HG03139 (cell line): ENCODE measurements at regions not wholly inside any gene's neighbourhood (a gene's known extent, or its start where the extent isn't known, plus 50 kb on each side); places are given as distances from the start of the nearest gene placed in this dataset.
A peak's percentile ranks its signal among the peaks of the same experiment; 100 is the strongest.
"Not testable (repeated sequence)": the region's sequence is repeated elsewhere in the genome, so short reads cannot be mapped to it uniquely, and the experiment has no call there.

Experiments
- ATAC-seq: cut with Tn5 transposase; IDR thresholded peaks from one replicate; pipeline ENCODE4 v1.9.1; 2021; ENCODE audit not compliant: unreplicated experiment

DNA sequence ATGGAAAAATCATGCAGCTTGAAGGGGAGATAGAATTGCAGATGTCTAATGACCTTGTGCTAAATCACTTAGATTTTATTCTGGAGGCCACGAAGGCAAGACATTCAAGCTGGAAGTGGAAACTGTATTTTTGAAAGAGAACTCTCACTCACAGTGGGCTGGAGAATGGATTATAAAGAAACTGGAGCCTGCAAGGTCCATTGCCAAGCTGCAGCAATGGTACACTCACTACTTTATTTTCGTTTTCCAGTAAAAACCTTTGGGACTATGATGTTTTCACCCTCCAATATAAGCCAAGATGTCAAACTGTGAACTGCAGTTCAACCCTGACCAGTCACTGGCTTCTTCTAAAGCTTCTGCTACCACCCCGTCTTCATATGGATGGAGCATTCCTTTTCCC lies 62.0 kb downstream of the SKIDA1 start:
- no peak for ATAC-seq

DNA sequence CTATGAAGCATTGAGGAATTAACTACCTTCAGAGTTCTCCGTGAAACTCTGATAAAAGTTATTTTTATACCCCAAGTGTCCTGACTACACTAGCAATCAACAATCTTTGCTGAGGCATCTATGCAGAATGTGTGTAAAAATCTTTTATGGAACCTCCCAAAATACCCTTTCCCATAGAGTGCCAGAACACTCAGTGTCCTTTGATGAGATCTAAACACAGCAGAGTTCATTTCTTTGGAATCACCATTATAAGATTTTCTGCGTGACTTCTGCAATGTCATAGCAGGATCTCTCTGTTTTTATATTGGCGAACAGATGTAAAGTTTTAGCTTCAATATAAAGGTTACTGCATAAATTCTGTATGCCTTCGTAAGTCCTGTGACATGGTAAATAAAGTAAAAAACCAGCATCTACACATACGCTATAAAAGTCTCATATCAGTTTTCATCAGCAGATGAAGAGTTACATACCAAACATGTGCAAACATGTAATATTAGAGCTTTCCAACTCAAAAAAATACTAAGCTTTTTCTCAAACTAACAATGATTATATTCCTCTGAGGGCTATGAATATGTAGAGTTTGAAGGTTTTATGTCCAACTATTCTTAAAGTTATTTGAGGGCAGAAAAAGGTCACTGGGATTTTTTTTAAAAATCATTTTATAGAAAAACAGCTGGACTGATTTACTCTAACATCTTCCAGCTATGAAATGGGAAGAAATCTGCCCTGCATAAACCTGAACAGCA lies 67.2 kb downstream of the SKIDA1 start:
- no peak for ATAC-seq

DNA sequence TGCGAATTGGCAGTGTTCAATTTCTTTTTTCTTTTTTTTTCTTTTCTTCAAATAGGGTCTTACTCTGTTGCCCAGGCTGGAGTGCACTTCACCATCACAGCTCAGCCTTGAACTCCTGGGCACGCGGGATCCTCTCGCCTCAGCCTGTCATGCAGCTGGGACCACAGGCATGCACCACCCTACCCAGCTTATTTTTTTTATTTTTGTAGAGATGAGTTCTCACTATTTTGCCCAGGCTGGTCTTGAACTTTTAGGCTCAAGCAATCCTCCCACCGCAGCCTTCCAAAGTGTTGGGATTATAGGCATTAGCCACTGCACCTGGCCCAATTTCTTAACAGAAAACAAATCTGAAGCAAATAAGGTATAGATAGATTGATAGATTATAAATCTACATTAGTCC lies 69.3 kb downstream of the SKIDA1 start:
- no peak for ATAC-seq

DNA sequence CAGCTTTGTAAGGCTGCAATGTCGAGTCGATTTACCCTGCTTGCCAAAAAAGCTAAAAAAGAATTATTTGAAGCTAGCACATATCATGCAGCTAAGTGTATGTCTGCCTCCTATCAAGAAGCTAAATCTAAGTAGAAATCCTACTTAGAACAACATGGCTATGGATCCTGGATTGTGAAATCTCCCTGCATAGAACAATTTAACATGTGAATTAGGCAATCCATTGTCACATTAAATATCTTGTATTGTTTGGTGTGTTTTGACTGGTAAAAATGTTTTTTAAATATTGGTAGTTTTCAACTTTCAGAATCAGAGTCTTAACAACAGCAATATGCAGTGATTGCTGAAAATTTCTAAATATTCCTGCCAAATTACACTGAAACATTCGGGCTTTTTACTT lies 73.3 kb downstream of the SKIDA1 start:
- no peak for ATAC-seq

DNA sequence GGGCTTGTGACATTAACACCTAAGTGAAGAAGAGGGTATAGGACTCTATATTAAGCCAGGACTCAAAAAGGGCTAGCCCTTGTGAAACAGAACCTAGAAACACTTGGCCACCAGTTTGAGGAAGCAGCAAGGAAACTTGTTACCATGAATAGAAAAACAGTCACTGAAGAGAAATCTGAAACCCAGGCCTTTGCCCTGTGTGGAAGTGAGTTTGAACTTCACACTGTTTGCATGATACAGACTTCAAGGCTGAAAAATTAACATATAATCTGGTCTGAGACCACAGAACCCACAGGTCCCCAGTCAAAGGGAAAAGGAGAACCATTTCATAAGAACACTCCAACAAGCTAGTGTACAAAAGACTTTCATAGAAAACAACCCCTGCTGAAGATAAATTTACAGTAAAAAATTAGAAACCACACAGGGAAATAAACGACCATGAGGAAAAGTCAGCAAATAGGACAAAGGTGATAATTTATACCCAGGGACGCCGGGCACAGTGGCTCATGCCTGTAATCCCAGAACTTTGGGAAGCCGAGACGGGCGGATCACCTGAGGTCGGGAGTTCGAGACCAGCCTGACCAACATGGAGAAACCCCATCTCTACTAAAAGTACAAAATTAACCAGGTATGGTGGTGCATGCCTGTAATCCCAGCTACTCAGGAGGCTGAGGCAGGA lies 76.1 kb downstream of the SKIDA1 start:
- peak; percentile 82 for ATAC-seq

DNA sequence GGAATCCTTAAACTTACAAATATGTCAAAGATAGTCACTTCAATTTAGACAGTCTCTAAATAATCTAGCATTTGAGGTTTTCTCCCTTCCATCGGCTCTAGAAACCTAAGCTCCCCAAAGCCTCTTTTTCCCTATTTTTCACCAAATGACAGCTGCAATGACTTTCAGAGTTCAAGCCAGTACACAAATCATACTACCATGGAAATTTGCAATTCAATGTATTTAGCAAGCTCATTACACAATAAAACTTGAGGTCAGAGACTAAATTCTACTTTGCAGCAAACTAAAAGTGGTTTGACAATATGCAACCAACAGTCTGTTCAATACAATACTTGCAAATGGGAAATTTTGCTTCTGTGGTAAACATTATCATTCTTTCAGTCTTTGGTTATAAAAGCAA lies 80.3 kb downstream of the SKIDA1 start:
- no peak for ATAC-seq

DNA sequence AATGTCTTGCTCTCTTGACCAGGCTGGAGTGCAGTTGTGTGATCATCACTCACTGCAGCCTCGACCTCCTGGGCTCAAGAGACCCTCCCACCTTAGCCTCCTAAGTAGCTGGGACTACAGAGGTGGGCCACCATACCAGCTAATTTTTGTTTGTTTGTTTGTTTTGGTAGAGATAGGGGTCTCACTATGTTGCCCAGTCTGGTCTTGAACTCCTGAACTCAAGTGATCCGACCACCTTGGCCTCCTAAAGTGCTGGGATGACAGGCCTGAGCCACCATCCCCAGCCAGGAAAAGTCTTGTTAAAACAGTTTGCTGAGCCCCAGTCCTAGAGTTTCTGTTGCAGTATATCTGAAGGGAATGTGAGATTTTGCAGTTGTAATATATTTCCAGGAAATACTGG lies 83.9 kb downstream of the SKIDA1 start:
- no peak for ATAC-seq

DNA sequence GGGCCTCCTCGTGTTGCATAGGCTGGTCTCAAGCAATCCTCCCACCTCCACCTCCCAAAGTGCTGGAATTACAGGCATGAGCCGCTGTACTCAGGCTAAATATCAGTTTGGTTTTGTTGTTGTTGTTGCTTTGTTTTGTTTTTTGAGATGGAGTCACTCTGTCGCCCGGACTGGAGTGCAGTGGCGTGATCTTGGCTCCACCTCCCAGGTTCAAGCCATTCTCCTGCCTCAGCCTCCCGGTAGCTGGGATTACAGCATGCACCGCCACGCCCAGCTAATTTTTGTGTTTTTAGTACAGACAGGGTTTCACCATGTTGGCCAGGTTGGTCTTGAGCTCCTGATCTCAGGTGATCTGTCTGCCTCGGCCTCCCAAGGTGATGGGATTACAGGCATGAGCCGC lies 86.6 kb downstream of the SKIDA1 start:
- ATAC-seq, result not testable (repeated sequence)

DNA sequence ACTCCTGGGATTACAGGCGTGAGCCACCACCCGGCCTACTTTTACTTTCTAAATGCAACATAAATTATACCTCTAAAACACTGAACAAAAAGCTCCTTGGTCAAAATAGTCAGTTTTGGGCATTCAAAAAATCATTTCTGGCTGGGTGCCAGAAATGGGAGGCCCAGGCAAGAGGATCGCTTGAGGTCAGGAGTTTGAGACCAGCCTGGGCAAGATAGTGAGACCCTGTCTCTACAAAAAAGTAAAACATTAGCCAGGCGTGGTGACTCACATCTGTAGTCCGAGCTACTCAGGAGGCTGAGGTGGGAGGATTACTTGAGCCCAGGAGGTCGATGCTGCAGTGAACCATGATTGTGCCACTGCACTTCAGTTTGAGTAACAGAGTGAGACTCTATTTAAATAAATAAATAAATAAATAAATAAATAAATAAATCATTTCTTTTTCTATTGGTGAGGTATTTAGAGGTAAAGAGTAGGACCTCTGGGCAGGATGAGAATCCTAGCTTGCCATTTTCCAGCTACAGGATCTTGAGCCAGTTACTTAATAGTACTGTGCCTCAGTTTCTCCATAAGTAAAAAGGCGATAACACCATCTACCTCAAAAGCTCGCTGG lies 87.6 kb downstream of the SKIDA1 start:
- no peak for ATAC-seq

DNA sequence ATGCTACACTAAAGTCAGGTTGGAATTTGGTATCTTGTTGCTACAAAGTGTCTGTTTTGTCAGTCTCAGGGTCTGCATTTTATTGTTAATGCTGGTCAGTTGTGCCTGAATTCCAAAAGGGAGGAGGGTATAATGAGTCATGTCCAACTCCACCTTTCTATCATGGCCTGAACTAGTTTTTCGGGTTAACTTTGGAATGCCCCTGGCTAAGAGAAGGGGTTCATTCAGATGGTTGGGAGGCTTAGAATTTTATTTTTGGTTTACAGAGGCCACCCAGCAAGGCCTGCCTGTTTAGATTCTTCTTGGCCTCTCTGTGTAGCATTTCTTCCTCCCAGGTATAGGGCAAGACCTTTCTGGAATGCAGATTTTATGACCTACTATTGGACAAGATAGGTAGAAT lies 93.2 kb downstream of the SKIDA1 start:
- ATAC-seq, result no peak

DNA sequence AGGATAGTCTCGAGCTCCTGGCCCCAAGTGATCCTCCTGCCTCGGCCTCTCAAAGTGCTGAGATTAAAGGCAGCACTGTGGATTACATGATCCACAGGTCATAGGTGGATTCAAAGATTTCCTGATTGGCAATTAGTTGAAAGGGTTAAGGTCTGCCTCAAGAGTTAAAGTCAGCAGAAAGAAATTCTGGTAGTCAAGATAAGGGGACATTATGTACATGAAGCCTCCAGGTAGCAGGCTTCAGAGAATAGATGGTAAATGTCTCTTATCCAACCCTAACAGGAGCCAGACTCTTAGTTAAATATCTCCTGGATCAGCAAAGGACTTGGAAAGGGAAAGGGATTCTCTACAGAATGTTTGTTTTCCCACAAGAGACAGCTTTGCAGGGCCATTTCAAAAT lies 93.7 kb downstream of the SKIDA1 start:
- ATAC-seq, result no peak

DNA sequence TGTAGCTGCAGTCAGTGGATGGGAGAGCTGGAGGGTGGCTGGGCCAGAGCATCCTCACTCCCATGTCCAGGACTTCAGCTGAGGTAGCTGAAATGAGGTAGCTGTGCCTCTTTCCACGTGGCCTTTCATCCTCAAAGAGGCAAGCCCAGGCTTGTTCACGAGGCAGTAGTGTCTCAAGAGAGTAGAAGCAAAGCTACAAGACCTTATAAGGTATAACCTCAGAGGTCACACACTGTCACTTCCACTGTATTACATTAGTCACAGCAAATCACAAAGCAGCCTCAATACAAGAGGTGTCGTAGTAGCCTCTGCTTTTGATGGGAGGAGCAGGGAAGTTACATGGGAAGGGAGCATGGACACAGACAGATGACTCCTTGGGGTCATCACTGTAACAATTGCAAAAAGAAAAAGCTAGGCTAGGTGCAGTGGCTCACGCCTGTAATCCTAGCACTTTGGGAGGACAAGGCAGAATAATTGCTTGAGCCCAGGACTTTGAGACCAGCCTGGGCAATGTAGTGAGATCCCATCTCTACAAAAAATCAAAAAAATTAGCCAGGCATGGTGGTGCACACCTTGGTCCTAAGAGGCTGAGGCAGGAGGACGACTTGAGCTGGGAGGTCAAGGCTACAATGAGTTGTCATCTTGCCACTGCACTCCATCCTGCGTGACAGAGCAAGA lies 97.5 kb downstream of the SKIDA1 start:
- ATAC-seq, result no peak

DNA sequence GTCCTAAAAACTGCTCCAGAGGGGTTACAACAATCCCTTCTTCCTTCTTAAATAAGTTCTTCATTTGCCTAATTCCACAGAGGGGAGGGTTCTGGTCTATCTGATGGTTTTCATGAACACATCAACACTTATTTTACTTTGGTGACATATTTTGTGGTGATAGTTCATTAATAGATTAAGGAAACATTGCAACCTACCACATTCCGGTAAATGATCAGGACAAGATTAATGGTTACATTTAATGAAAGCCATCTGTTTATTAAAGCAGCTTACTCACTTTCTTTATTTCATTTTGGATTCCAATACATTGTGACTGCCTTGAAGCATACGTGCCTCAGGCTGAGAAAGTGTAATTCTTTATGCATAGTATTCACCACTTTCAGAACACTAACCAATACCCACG lies 101.0 kb downstream of the SKIDA1 start:
- no peak for ATAC-seq

DNA sequence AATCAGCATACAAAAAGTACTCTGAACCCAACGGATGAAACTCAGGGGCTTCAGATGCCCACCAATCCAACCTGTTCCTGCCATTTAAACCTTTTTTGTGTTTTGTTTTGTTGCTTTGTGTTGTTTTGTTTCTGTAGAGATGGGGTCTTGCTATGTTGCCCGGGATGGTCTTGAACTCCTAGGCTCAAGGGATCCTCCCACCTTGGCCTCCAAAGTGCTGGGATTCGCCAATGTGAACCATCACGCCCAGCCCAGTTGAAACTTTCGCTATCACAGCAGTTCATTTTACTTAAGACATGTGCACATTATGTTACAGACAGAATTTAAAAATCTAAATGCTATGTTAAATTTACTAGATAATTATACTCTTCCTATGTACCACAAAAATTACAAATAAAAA lies 101.6 kb downstream of the SKIDA1 start:
- ATAC-seq, result no peak

DNA sequence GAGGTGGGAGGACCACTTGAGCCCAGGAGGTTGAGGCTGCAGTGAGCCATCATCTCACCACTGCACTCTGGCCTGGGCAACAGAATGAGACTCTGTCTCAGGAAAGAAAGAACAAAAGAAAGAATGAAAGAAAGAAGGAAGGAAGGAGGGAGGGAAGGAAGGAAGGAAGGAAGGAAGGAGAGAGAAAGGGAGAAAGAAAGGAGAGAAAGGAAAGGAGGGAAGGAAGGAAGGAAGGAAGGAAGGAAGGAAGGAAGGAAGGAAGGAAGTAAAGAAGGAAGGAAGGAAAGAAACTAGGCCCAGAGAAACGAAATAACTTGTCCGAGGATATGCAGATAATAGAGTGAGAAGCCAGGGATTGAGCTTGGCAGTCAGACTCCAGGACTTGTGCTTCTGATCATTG lies 102.1 kb downstream of the SKIDA1 start:
- ATAC-seq, result no peak

DNA sequence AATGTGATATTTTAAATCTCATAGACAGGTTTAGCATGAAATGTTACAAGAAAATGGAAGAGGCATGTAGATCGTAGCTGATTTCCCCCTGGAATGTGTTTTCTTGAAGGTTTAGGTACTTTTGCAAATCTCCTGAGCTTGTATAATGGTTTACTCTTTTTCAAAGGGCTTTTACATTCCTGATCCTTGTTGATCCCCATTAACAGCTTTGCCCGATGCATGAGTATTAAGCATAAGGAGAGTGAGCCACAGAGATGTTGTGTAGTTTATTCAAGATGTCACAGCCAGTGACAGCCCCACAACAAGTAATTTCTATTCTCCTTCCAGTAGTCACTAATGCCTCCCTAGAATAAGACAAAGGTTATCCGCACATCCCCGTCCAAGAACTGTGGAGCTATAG lies 103.7 kb downstream of the SKIDA1 start:
- ATAC-seq, result no peak

DNA sequence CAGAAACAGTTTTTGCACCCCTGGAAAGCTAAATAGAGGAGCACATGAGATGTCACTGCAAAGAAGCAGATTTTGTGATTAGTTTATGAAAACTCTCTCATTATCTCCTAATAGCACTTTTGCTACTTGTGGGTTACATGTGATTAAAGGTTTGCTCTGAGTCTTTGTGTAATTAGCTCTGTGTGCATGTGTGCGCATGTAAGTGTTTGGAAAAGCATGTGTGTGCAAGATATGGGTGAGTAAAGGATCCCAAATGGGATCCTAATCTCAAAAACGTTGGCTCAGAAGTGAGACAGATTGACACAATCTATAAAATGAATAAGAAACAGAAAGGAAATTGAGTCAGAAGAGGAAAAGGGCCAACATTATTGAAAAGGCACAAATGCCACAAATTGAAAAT lies 104.5 kb downstream of the SKIDA1 start:
- ATAC-seq, result no peak

DNA sequence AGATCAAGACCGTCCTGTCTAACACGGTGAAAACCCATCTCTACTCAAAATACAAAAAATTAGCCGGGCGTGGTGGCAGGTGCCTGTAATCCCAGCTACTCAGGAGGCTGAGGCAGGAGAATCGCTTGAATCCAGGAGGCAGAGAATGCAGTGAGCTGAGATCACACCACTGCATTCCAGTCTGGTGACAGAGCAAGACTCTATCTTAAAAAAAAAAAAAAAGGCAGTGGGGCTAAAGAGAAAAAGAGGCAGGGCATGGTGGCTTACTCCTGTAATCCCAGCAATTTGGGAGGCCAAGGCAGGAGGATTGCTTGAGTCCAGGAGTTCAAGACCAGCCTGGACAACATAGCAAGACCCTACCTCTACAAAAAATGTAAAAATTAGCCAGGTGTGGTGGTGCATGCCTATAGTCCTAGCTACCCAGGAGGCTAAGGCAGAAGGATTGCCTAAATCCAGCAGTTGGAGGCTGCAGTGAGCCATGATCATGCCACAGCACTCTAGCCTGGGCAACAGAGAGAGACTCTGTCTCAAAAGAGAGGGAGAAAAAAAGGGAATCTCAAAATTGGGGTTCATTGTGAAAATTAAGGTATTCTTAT lies 106.4 kb downstream of the SKIDA1 start:
- ATAC-seq, result not testable (repeated sequence)

DNA sequence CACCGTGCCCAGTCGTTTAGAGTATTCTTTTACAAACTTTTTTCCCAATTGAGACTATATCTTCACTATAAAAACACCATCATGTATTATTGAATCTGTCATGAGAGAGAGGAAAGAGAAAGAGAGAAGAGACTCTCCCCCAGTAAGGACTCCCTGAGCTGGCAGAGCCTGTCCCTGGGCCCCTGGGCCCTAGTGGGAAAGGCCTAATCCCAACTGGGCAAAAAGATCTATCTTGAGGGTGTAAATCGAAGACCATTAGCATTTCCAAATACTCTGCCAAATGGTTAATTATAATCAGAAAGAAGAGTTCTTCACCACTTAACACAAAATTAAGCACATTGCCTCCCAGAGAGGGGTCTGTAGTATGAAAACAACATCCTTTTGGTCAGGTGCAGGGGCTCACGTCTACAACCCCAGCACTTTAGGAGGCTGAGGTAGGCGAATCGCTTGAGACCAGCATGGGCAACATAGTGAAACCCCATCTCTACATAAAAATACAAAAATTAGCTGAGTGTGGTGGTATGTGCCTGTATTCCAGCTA lies 108.2 kb downstream of the SKIDA1 start:
- ATAC-seq, result no peak

DNA sequence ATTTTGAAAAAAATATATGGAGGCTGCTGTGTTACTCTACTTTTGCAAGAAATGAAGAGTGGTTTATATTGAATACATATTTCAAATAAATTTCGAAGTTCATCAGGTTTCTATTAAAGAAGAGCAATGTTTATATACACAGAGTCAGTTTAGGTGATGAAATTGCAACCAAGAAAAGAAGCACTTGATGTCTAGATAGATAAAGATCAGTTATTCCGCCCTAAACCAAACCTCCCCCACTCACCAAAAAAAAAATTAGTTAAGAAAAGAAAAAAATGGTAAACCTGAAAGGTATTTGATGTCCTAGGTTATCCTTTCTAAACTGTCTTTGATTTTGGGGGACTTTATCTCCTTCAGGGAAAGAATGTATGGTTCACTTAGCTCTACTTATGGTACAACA lies 111.8 kb downstream of the SKIDA1 start:
- ATAC-seq, result no peak

DNA sequence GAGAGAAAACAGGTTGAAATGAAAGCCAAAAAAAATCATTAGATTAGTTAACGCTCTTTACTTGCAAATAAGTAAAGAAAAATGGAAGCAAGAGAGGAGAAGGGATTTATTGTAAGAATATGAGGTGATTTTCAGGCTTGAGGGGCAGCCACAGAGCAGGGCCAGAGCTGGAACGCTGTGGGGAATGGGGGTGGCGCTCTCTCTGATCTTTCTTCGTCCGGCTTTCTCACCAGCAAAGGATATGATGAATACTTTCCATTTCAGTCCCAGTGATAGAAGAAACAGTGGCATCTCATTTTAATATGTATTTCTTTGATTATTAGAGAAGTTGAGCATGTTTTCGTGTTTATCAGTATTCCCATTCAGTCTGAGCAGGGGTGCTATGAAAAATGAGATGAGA lies 112.2 kb downstream of the SKIDA1 start:
- ATAC-seq, result no peak
